A549 (cell line): ENCODE measurements at regions not wholly inside any gene's neighbourhood (a gene's known extent, or its start where the extent isn't known, plus 50 kb on each side); places are given as distances from the start of the nearest gene placed in this dataset.

Source experiments
- EP300 ChIP-seq, 2 experiments: fragments of >200 bp; sonication (Bioruptor Twin); formaldehyde crosslinking; IDR thresholded peaks; 2 replicates in 1 of 2; 3 replicates in 1 of 2; pipeline ENCODE4 v1.6.1; 2016 to 2017
- KDM5A ChIP-seq: fragments of 200-600 bp; sonication (generic); IDR thresholded peaks from 2 replicates; pipeline ENCODE4 v1.6.1; 2016; ENCODE audit warnings: antibody characterized with exemption, mild to moderate bottlenecking
- POLR2A ChIP-seq: IDR thresholded peaks from 2 replicates; pipeline ENCODE4 v1.6.1; 2012; ENCODE audit warnings: mild to moderate bottlenecking, low read length

- no peak for TF ChIP-seq POLR2A
- TF ChIP-seq KDM5A, result no peak
- TF ChIP-seq EP300 (IDR thresholded peaks at IDR 0.05), result no peak
These were observed 610.0 kb upstream of the TBL1XR1 start for GRCh38 chr3:177807150-177807875.
